Activated CD4-positive, alpha-beta memory T cell treated with anti-CD3 and anti-CD28 coated beads for 36 hours (primary cell): ENCODE measurements at regions not wholly inside any gene's neighbourhood (a gene's known extent, or its start where the extent isn't known, plus 50 kb on each side); places are given as distances from the start of the nearest gene placed in this dataset.

Experiments
- CTCF ChIA-PET: fragments of 350-600 bp; sonication (Branson Sonifier 250); formaldehyde crosslinking; loops from one replicate; lab custom pipeline; 2021; ENCODE audit warnings: antibody characterized with exemption, inconsistent platforms; lab: Charles Lee
- POLR2A ChIA-PET: fragments of 350-600 bp; sonication (Branson Sonifier 250); formaldehyde crosslinking; loops from one replicate; lab custom pipeline; 2021; ENCODE audit warnings: antibody characterized with exemption; lab: Charles Lee
- DNase-seq: peaks from one replicate; pipeline ENCODE4 v3.0.0-alpha.2; 2020
- H3K27ac Mint-ChIP-seq: one replicate; pipeline ENCODE4 v1.8.0; 2021; ENCODE audit warnings: mixed read lengths
- H3K27me3 Mint-ChIP-seq: one replicate; pipeline ENCODE4 v1.8.0; 2021; ENCODE audit warnings: mixed read lengths
- H3K36me3 Mint-ChIP-seq: one replicate; pipeline ENCODE4 v1.8.0; 2021; ENCODE audit warnings: mixed read lengths
- H3K4me1 Mint-ChIP-seq: one replicate; pipeline ENCODE4 v1.8.0; 2021; ENCODE audit warnings: low read depth, mixed read lengths
- H3K4me3 Mint-ChIP-seq: one replicate; pipeline ENCODE4 v1.8.0; 2021; ENCODE audit warnings: mild to moderate bottlenecking, mixed read lengths
- H3K9me3 Mint-ChIP-seq: one replicate; pipeline ENCODE4 v1.8.0; 2021; ENCODE audit warnings: mixed read lengths
- intact Hi-C: fragments of 100-400 bp; cut with micrococcal nuclease; formaldehyde crosslinking; loops from one replicate; pipeline ENCODE4 v1.15.1; 2023

DNA sequence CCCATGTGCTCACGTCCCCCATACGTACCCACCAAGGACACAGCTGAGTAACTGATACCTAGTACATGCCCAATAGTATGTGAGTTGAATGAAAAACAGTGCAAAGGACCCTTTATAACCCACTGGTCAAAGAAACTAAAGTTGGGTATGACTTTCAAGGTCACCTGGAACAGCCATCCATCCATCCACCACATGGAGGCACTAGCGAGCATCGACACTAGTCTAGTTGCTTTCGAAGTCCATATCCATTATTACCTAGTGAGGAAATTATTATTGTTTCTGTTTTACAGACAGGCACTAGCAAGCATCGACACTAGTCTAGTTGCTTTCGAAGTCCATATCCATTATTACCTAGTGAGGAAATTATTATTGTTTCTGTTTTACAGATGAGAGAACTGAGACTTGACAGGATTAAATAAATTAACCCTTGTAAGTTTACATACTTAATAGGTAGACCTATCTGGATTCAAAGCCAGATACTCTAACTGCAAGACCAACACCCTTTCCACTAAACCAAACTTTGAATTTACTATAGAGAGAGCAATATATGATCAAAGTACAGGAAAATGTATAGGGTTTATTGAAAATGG, 233.7 kb downstream of the METTL4 start:
- no peaks in the 10 kb centered on the region for H3K9me3 Mint-ChIP-seq
- intact Hi-C loops: loop anchor here (1.0 kb wide), 1 partner anchor 205 kb away; no protein-coding TSS in a partner anchor

DNA sequence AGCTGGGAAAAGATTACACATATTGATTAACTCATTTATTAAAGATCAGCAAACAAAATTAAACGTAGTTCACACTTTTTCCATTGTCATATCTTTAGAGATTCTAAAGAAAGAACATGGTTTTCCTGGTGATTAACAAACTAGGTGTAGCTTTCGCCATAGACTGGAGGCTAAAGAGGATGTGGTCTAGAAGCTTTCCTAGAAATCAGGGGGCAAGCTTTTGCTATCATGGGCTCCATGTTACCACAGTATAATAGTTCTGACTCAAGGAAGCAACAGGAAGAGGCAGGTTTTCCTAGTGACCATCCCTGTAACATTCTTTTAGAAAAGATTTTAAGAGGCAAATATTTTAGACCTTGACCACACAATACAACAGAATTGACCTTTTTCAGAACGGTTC, 232.7 kb downstream of the METTL4 start:
- ChIA-PET CTCF (interaction anchor here (0.6 to 4.4 kb wide), 3 partner anchors 203 to 760 kb away, joined by 3 to 31 read pairs (median 3); no protein-coding TSS in a partner anchor), POLR2A (interaction anchor here (0.5 kb wide), 1 partner anchor 16 kb away, joined by 3 read pairs; no protein-coding TSS in a partner anchor)
- Mint-ChIP-seq H3K9me3 (no peaks in the 10 kb centered on the region), H3K4me3 (no peak overlapping the region), H3K36me3 (no peaks in the 10 kb centered on the region), H3K27ac (no peak overlapping the region), H3K27me3 (peaks cover 11% of the 10 kb centered on the region), H3K4me1 (no peaks in the 10 kb centered on the region)
- DNase-seq: no peak
- intact Hi-C loops: no loop called here

More for the DNA sequence above, 233.7 kb downstream of the METTL4 start:
- ChIA-PET CTCF (interaction anchor here (0.7 to 4.4 kb wide), 6 partner anchors 11 to 210 kb away, joined by 3 to 31 read pairs (median 4); no protein-coding TSS in a partner anchor), POLR2A (no interaction called here)
- peak; percentile 61 for DNase-seq
- H3K27me3 Mint-ChIP-seq: peaks cover 14% of the 10 kb centered on the region
- H3K4me3 Mint-ChIP-seq: no peak overlapping the region
- H3K27ac Mint-ChIP-seq: no peak overlapping the region
- H3K36me3 Mint-ChIP-seq: no peaks in the 10 kb centered on the region
- no peaks in the 10 kb centered on the region for H3K4me1 Mint-ChIP-seq

DNA sequence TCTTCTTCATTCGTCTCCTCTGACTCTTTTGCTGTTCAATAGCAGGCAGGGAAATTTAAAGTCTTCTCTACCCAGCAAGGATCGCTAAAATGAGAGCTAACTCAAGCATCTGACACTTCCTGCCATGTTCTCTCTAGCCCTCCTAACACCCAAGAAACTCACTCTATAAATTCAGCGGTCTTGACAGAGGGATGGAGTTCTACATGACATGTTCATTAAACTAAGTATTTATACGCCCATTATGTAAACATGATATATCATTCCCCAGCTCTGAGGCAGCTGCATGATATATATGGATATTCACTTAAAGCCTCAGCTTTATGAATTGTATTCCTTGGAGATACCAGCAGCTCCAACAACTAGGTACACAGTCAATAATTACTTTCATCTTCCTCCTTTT, 231.0 kb downstream of the METTL4 start:
- H3K36me3 Mint-ChIP-seq: no peaks in the 10 kb centered on the region
- H3K27me3 Mint-ChIP-seq: peaks cover 7% of the 10 kb centered on the region
- no peaks in the 10 kb centered on the region for H3K4me1 Mint-ChIP-seq
- intact Hi-C loops: no loop called here
- H3K4me3 Mint-ChIP-seq: no peak overlapping the region
- DNase-seq: no peak
- no peaks in the 10 kb centered on the region for H3K9me3 Mint-ChIP-seq
- CTCF ChIA-PET: interaction anchor here (1.6 to 1.9 kb wide), 2 partner anchors 202 to 207 kb away, joined by 4 to 7 read pairs; no protein-coding TSS in a partner anchor
- H3K27ac Mint-ChIP-seq: no peak overlapping the region
- POLR2A ChIA-PET: no interaction called here

DNA sequence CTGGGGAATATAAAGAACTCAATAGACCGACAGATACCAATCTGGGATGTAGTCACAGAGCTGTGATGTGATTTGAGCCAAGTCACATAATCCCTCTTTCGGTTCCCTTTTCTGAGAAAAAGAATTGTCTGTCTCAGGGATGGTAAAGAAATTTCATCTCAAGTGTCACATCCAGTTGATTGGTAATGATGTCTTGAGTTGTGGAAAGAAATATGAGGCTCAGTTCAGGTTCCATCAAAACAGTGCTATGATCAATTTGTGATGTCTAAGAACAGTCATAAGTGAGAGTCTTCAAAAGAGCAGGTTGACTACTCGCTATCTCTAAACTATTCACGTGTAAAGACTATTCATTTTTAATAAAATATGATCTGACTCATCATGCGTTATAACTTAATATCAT, 223.3 kb downstream of the METTL4 start:
- DNase-seq: no peak
- ChIA-PET CTCF (no interaction called here), POLR2A (no interaction called here)
- Mint-ChIP-seq H3K36me3 (no peaks in the 10 kb centered on the region), H3K4me1 (no peaks in the 10 kb centered on the region), H3K4me3 (no peak overlapping the region), H3K9me3 (no peaks in the 10 kb centered on the region), H3K27me3 (peaks cover 2% of the 10 kb centered on the region), H3K27ac (no peak overlapping the region)
- intact Hi-C loops: no loop called here

DNA sequence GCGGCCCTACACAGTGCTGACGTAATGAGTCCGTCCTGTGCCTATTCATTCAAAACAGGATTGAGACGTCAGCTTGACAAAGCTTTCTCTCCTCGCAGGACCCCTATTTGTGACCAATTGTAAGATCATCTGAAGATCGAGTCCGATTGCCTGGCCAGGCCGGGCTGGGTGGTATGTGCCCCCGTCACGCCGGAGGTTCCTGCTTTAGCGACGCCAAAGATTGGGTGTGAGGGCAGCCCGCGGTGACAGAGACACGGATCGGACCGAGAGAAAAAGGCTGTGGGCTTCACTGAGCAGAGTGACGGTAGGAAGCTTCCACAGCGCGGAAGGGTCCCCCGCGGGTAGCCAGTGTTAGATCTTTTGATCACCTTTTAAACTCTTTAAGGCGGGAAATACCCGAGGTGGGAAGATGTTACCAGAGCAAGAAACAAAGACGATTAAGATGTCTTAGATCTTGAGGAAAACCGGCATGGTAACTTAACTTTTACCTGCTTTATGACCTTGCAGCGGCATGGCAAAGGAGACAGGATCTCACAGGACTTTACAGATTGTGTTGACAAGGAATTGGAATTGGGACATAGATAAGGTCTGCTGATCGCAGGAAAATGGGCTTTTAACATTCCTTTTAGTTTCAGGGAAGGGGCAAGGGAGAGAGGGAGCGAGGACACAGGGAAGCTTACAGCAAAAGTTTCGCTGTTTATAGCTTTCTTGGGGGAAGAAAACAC, 220.0 kb downstream of the METTL4 start:
- ChIA-PET POLR2A (no interaction called here), CTCF (no interaction called here)
- peaks cover 3% of the 10 kb centered on the region for H3K27me3 Mint-ChIP-seq
- no peak overlapping the region for H3K4me3 Mint-ChIP-seq
- no peaks in the 10 kb centered on the region for H3K4me1 Mint-ChIP-seq
- no peak for DNase-seq
- H3K9me3 Mint-ChIP-seq: no peaks in the 10 kb centered on the region
- no peaks in the 10 kb centered on the region for H3K36me3 Mint-ChIP-seq
- no peak overlapping the region for H3K27ac Mint-ChIP-seq
- intact Hi-C loops: no loop called here

DNA sequence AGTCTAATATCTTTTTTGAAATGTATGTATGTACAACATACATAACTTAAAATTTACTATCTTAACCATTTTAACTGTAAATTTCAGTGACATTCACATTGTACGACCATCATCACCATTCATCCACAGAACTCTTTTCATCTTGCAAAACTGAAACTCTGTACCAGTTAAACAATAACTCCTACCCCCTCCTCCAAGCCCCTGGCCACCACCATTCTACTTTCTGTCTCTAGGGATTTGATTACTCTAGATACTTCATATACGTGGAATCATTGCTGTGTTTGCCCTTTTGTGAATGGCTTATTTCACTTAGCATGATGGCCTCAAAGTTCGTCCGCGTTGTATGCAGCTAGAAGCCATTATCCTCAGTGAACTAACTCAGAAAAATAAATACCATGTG, 217.0 kb downstream of the METTL4 start:
- intact Hi-C loops: no loop called here
- CTCF ChIA-PET: no interaction called here
- no peak overlapping the region for H3K27ac Mint-ChIP-seq
- no peak overlapping the region for H3K4me3 Mint-ChIP-seq
- no peaks in the 10 kb centered on the region for H3K4me1 Mint-ChIP-seq
- POLR2A ChIA-PET: no interaction called here
- DNase-seq: no peak
- no peaks in the 10 kb centered on the region for H3K36me3 Mint-ChIP-seq
- peaks cover 7% of the 10 kb centered on the region for H3K27me3 Mint-ChIP-seq
- no peaks in the 10 kb centered on the region for H3K9me3 Mint-ChIP-seq

DNA sequence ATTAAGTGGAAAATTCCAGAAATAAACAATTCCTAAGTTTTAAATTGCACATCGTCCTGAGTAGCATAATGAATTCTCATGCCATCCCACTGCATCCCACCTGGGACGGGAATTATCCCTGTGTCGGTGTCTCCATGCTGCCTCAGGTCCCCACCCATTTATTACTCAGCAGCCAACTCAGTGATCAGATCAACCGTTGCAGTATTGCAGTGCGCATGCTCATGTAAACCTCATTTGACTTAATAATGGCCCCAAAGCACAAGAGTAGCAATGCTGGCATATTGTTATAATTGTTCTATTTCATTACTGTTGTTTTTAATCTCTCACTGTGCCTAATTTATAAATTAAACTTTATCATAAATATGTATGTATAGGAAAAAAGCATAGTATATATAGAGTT, 214.4 kb downstream of the METTL4 start:
- H3K4me3 Mint-ChIP-seq: no peak overlapping the region
- intact Hi-C loops: no loop called here
- no peak overlapping the region for H3K27ac Mint-ChIP-seq
- POLR2A ChIA-PET: no interaction called here
- CTCF ChIA-PET: no interaction called here
- no peaks in the 10 kb centered on the region for H3K36me3 Mint-ChIP-seq
- no peaks in the 10 kb centered on the region for H3K4me1 Mint-ChIP-seq
- no peak for DNase-seq
- H3K9me3 Mint-ChIP-seq: no peaks in the 10 kb centered on the region
- peaks cover 5% of the 10 kb centered on the region for H3K27me3 Mint-ChIP-seq

DNA sequence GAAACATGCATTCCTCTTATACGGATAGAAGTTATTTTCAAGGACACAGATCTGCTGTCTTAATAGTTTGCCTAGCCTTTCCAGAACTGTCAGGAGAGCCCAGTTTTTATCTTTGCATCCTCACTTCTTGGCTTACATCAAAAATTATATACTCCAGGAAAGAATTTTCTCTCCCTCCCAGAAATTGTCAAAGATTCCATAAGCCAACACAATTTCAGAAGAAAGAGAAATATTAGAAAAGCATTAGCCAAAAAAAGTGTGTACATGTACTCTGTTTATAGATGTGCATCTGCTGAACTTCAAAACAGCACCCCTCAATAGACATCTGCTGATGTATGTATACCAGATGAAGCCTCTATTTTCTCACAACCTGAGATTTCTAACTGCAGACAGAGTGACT, 210.4 kb downstream of the METTL4 start:
- POLR2A ChIA-PET: no interaction called here
- intact Hi-C loops: no loop called here
- H3K9me3 Mint-ChIP-seq: no peaks in the 10 kb centered on the region
- no peaks in the 10 kb centered on the region for H3K4me1 Mint-ChIP-seq
- no peaks in the 10 kb centered on the region for H3K36me3 Mint-ChIP-seq
- DNase-seq: no peak
- CTCF ChIA-PET: interaction anchor here (0.6 kb wide), 1 partner anchor 187 kb away, joined by 3 read pairs; no protein-coding TSS in a partner anchor
- peaks cover 3% of the 10 kb centered on the region for H3K27me3 Mint-ChIP-seq
- H3K4me3 Mint-ChIP-seq: no peak overlapping the region
- no peak overlapping the region for H3K27ac Mint-ChIP-seq

DNA sequence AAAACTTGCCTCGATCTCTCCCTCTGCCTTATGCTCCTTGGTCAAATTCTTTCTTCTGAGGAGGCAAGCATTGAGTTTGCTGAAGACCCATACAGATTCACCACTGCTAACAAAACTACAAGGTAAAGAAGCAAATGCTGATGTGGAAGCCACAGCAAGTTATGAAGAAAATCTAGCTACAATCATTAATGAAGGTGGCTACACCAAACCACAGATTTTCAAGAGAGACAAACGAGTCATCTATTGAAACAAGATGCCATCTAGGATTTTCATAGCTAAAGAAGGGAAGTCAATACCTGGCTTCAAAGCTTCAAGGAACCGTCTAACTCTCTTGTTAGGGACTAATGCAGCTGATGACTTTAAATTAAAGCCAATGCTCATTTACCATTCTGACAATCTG, 203.2 kb downstream of the METTL4 start:
- no peak overlapping the region for H3K4me3 Mint-ChIP-seq
- H3K27ac Mint-ChIP-seq: no peak overlapping the region
- intact Hi-C loops: no loop called here
- no peaks in the 10 kb centered on the region for H3K9me3 Mint-ChIP-seq
- H3K36me3 Mint-ChIP-seq: no peaks in the 10 kb centered on the region
- CTCF ChIA-PET: no interaction called here
- POLR2A ChIA-PET: no interaction called here
- DNase-seq: no peak
- no peaks in the 10 kb centered on the region for H3K4me1 Mint-ChIP-seq
- H3K27me3 Mint-ChIP-seq: peaks cover 3% of the 10 kb centered on the region

DNA sequence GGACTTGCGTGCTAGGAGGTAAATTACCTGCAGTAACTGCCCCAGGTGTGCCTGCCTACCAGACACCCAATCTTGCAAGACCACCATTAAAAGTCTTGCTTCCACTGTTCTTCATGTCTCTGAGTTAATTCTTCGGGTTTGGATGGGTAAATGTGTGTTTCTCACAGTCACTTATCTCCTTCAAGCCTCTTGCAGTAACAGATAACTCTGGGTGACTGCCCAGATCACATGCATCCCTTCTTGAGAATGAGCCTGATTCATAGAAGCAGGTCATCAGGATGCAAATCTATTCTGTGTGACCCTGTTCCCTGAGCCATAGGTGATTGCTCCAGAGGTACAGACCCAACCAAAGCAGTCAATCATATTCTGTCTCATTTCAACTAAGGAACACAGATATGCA, 194.6 kb downstream of the METTL4 start:
- no peaks in the 10 kb centered on the region for H3K9me3 Mint-ChIP-seq
- intact Hi-C loops: no loop called here
- ChIA-PET CTCF (no interaction called here), POLR2A (no interaction called here)
- no peak overlapping the region for H3K4me3 Mint-ChIP-seq
- DNase-seq: no peak
- peaks cover 21% of the 10 kb centered on the region for H3K27me3 Mint-ChIP-seq
- no peak overlapping the region for H3K27ac Mint-ChIP-seq
- H3K36me3 Mint-ChIP-seq: no peaks in the 10 kb centered on the region
- no peaks in the 10 kb centered on the region for H3K4me1 Mint-ChIP-seq

DNA sequence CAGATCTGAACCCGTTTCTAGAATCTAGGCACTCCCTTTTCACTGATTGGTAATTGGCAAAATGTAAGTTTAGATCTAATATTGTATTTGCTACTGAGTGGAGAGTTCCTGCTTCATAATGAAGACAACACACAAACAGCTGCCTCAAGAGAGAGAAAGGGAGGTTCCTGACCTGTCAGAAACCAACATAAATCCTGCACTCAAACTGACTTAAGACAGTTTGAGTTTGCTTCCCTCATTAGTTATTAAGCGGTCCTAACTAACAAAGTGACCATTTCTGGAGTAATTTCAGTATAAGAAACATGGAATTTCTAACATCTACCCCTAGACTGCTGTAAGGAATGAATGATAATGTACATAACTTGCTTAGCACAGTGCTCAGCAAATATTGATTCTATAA, 191.2 kb downstream of the METTL4 start:
- POLR2A ChIA-PET: no interaction called here
- Mint-ChIP-seq H3K27ac (no peak overlapping the region), H3K4me3 (no peak overlapping the region), H3K4me1 (no peaks in the 10 kb centered on the region), H3K9me3 (no peaks in the 10 kb centered on the region), H3K27me3 (peaks cover 28% of the 10 kb centered on the region), H3K36me3 (no peaks in the 10 kb centered on the region)
- DNase-seq: no peak
- intact Hi-C loops: no loop called here
- CTCF ChIA-PET: no interaction called here

DNA sequence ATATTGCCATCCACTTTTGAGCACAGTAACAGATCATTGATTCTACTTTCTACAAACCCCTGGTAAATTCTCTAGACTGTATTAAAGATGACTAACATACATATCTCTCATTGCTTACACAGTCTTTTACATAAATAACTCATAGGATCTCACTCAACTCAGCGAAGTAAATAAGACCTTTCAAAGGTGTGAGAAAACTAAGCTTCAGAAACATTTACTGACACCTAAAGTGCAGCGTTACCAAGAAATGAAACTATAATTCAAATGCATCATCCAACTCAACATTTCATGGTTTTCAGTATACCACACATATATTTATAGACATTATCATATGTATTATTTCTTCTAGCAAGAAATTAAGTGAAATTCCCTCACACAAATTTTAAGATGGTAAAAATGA, 189.8 kb downstream of the METTL4 start:
- ChIA-PET CTCF (no interaction called here), POLR2A (no interaction called here)
- Mint-ChIP-seq H3K9me3 (no peaks in the 10 kb centered on the region), H3K4me3 (no peak overlapping the region), H3K36me3 (no peaks in the 10 kb centered on the region), H3K27me3 (peaks cover 26% of the 10 kb centered on the region), H3K4me1 (no peaks in the 10 kb centered on the region), H3K27ac (no peak overlapping the region)
- no peak for DNase-seq
- intact Hi-C loops: no loop called here

DNA sequence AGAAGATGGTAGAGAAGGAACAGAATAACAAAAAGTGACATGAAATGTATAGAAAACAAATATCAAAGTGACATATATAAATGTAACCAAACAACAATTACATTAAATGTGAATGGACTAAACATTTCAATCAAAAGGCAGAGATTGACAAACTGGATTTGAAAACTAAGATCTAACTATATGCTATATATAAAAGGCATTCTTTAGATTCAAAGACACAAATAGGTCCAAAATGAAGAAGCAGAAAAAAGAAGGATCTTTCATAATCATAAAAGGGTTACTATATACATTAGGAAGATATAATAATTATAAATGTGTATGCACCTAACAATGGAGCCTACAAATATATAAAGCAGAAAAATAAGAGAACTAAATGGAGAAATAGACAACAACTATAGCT, 183.7 kb downstream of the METTL4 start:
- Mint-ChIP-seq H3K27ac (no peak overlapping the region), H3K27me3 (peaks cover 5% of the 10 kb centered on the region), H3K4me3 (no peak overlapping the region), H3K4me1 (no peaks in the 10 kb centered on the region), H3K36me3 (no peaks in the 10 kb centered on the region), H3K9me3 (peaks cover 5% of the 10 kb centered on the region)
- ChIA-PET POLR2A (no interaction called here), CTCF (no interaction called here)
- no peak for DNase-seq
- intact Hi-C loops: no loop called here
